PC-9 (cell line): ENCODE measurements at regions not wholly inside any gene's neighbourhood (a gene's known extent, or its start where the extent isn't known, plus 50 kb on each side); places are given as distances from the start of the nearest gene placed in this dataset.

Source experiments
- BruUV-seq: library from RNA; stranded (reverse); fragments of 400-500 nt; replicated peaks from 2 replicates; lab custom pipeline; 2021; lab: Mats Ljungman, UMichigan
- CTCF ChIA-PET: fragments of 300-600 bp; sonication (Branson Sonifier 250); formaldehyde crosslinking; loops from one replicate; lab custom pipeline; 2022; ENCODE audit warnings: antibody characterized with exemption; lab: Charles Lee
- POLR2A ChIA-PET: fragments of 300-600 bp; sonication (Branson Sonifier 250); formaldehyde crosslinking; loops from one replicate; lab custom pipeline; 2022; ENCODE audit warnings: antibody characterized with exemption; ENCODE audit not compliant: unreplicated experiment; lab: Charles Lee
- DNase-seq, 2 experiments: peaks; one replicate each; pipeline versions ENCODE4 v3.0.0 to v3.0.0-alpha.2; 2015 to 2022; ENCODE audit warnings: mixed read lengths in 1 of 2
- H2AFZ ChIP-seq: fragments of 200-600 bp; sonication (generic); 2 replicates; pipeline ENCODE4 v1.8.1; 2017; ENCODE audit warnings: antibody characterized with exemption
- H3F3A ChIP-seq: fragments of 200-600 bp; sonication (generic); 2 replicates; pipeline ENCODE4 v1.8.1; 2017; ENCODE audit warnings: antibody characterized with exemption, mild to moderate bottlenecking, low read depth; ENCODE audit not compliant: insufficient read depth
- H3K27ac ChIP-seq: fragments of 200-600 bp; sonication (generic); 2 replicates; pipeline ENCODE4 v1.6.1; 2016; ENCODE audit warnings: mixed run types
- H3K27me3 ChIP-seq: fragments of 200-600 bp; sonication (generic); 2 replicates; pipeline ENCODE4 v1.6.1; 2016; ENCODE audit warnings: low read depth, mixed run types; ENCODE audit not compliant: insufficient read depth
- H3K36me3 ChIP-seq: fragments of 200-600 bp; sonication (generic); 2 replicates; pipeline ENCODE4 v1.6.1; 2016; ENCODE audit warnings: low read depth, mixed run types
- H3K4me1 ChIP-seq: fragments of 200-600 bp; sonication (generic); replicated peaks from 2 replicates; pipeline ENCODE4 v1.6.1; 2016; ENCODE audit warnings: mixed run types; ENCODE audit not compliant: insufficient read depth
- H3K4me2 ChIP-seq: fragments of 200-600 bp; sonication (generic); 2 replicates; pipeline ENCODE4 v1.6.1; 2017; ENCODE audit warnings: mixed run types
- H3K4me3 ChIP-seq: fragments of 200-600 bp; sonication (generic); 2 replicates; pipeline ENCODE4 v1.6.1; 2016; ENCODE audit warnings: mixed run types
- H3K79me2 ChIP-seq: fragments of 200-600 bp; sonication (generic); 2 replicates; pipeline ENCODE4 v1.6.1; 2017; ENCODE audit warnings: low read depth, mixed run types
- H3K9me2 ChIP-seq: fragments of 200-600 bp; sonication (generic); 2 replicates; pipeline ENCODE4 v1.8.1; 2017; ENCODE audit warnings: mild to moderate bottlenecking; ENCODE audit not compliant: insufficient read depth
- H3K9me3 ChIP-seq: fragments of 200-600 bp; sonication (generic); 2 replicates; pipeline ENCODE4 v1.8.1; 2016; ENCODE audit warnings: low read depth; ENCODE audit not compliant: insufficient read depth
- H4K20me1 ChIP-seq: fragments of 200-600 bp; sonication (generic); 2 replicates; pipeline ENCODE4 v1.8.1; 2017; ENCODE audit not compliant: insufficient read depth
- CTCF ChIP-seq: fragments of 200-600 bp; sonication (generic); conservative IDR thresholded peaks from 2 replicates; pipeline ENCODE4 v1.6.1; 2017; ENCODE audit warnings: mixed run types, antibody characterized with exemption, mild to moderate bottlenecking, moderate library complexity
- EZH2 ChIP-seq: fragments of 200-600 bp; sonication (generic); IDR thresholded peaks from 2 replicates; pipeline ENCODE4 v1.8.0; 2017; ENCODE audit warnings: antibody characterized with exemption, low read depth
- intact Hi-C: fragments of 100-400 bp; cut with micrococcal nuclease; formaldehyde crosslinking; loops from one replicate; pipeline ENCODE4 v1.10.0; 2022; ENCODE audit not compliant: unreplicated experiment

- ChIA-PET CTCF (no interaction called here), POLR2A (no interaction called here)
- Histone ChIP-seq H2AFZ (no peak overlapping the region), H3K9me3 (no peaks in the 10 kb centered on the region), H3F3A (peaks cover 5% of the 10 kb centered on the region; the same call in 1 of the 2 replicates), H3K79me2 (no peaks in the 10 kb centered on the region), H3K4me1 (peaks cover 10% of the 10 kb centered on the region), H3K4me2 (no peak overlapping the region; the same call in 1 of the 2 replicates), H3K4me3 (no peak overlapping the region), H3K36me3 (no peaks in the 10 kb centered on the region), H4K20me1 (no peaks in the 10 kb centered on the region), H3K9me2 (no peaks in the 10 kb centered on the region), H3K27me3 (no peaks in the 10 kb centered on the region), H3K27ac (0 out of 2 replicates have a peak overlapping the region, but pooled peaks have one; percentile 4)
- intact Hi-C loops: no loop called here
- DNase-seq: no peak
- TF ChIP-seq EZH2 (no peak), CTCF (no peak)
- no TSS peak for BruUV-seq
Measured at GRCh38 chr3:65052101-65052500, 364.3 kb upstream of the ADAMTS9 start.

- no peaks in the 10 kb centered on the region for H3K79me2 ChIP-seq
- peaks cover 5% of the 10 kb centered on the region; the same call in 1 of the 2 replicates for H3F3A ChIP-seq
- BruUV-seq: no TSS peak
- no peaks in the 10 kb centered on the region for H3K36me3 ChIP-seq
- no peak for DNase-seq
- TF ChIP-seq EZH2: no peak
- no peaks in the 10 kb centered on the region for H3K27me3 ChIP-seq
- H3K4me3 ChIP-seq: no peak overlapping the region
- H2AFZ ChIP-seq: no peak overlapping the region
- H3K4me1 ChIP-seq: peaks cover 10% of the 10 kb centered on the region
- H3K9me3 ChIP-seq: no peaks in the 10 kb centered on the region
- H3K9me2 ChIP-seq: no peaks in the 10 kb centered on the region
- ChIA-PET CTCF (no interaction called here), POLR2A (no interaction called here)
- H3K27ac ChIP-seq: no peak overlapping the region
- H4K20me1 ChIP-seq: no peaks in the 10 kb centered on the region
- intact Hi-C loops: no loop called here
- no peak overlapping the region for H3K4me2 ChIP-seq
Measured at GRCh38 chr3:65048151-65048550, 360.4 kb upstream of the ADAMTS9 start.

GRCh38 chr3:65045138-65045537 lies 357.3 kb upstream of the ADAMTS9 start:
- TF ChIP-seq EZH2 (no peak), CTCF (no peak)
- no peaks in the 10 kb centered on the region for H3K36me3 ChIP-seq
- CTCF ChIA-PET: no interaction called here
- intact Hi-C loops: no loop called here
- POLR2A ChIA-PET: no interaction called here
- no peaks in the 10 kb centered on the region for H3K4me1 ChIP-seq
- no peaks in the 10 kb centered on the region for H3K9me2 ChIP-seq
- DNase-seq: no peak
- no peaks in the 10 kb centered on the region for H4K20me1 ChIP-seq
- H2AFZ ChIP-seq: no peak overlapping the region
- BruUV-seq: no TSS peak
- no peaks in the 10 kb centered on the region for H3F3A ChIP-seq
- no peak overlapping the region for H3K4me3 ChIP-seq
- H3K27me3 ChIP-seq: no peaks in the 10 kb centered on the region
- H3K27ac ChIP-seq: no peak overlapping the region
- H3K9me3 ChIP-seq: no peaks in the 10 kb centered on the region
- no peaks in the 10 kb centered on the region for H3K79me2 ChIP-seq
- H3K4me2 ChIP-seq: no peak overlapping the region

GRCh38 chr3:65044401-65044800 lies 356.6 kb upstream of the ADAMTS9 start:
- TF ChIP-seq CTCF: no peak
- no peak for TF ChIP-seq EZH2
- H3K27me3 ChIP-seq: no peaks in the 10 kb centered on the region
- no peaks in the 10 kb centered on the region for H4K20me1 ChIP-seq
- no peak for DNase-seq
- no peak overlapping the region for H2AFZ ChIP-seq
- no peaks in the 10 kb centered on the region for H3K79me2 ChIP-seq
- H3K9me2 ChIP-seq: no peaks in the 10 kb centered on the region
- H3K4me1 ChIP-seq: no peaks in the 10 kb centered on the region
- H3F3A ChIP-seq: no peaks in the 10 kb centered on the region
- no peak overlapping the region for H3K27ac ChIP-seq
- ChIA-PET CTCF (no interaction called here), POLR2A (no interaction called here)
- no TSS peak for BruUV-seq
- intact Hi-C loops: no loop called here
- no peaks in the 10 kb centered on the region for H3K9me3 ChIP-seq
- no peaks in the 10 kb centered on the region for H3K36me3 ChIP-seq
- no peak overlapping the region for H3K4me2 ChIP-seq
- no peak overlapping the region for H3K4me3 ChIP-seq
